Suprapubic skin (tissue), 4 donors: ENCODE measurements at regions not wholly inside any gene's neighbourhood (a gene's known extent, or its start where the extent isn't known, plus 50 kb on each side); places are given as distances from the start of the nearest gene placed in this dataset.
"Not testable (repeated sequence)": the region's sequence is repeated elsewhere in the genome, so short reads cannot be mapped to it uniquely, and the experiment has no call there.

Experiments
- EP300 ChIP-seq: sonication (generic); formaldehyde crosslinking; IDR thresholded peaks from one replicate; pipeline ENCODE4 v1.6.1; 2017; ENCODE audit warnings: antibody characterized with exemption
- POLR2A ChIP-seq, 2 donors: fragments of 450-650 bp; IDR thresholded peaks; one replicate each; pipeline ENCODE4 v1.6.1; 2017; ENCODE audit warnings: antibody characterized with exemption in 2 of 2, mild to moderate bottlenecking in 2 of 2, moderate library complexity in 2 of 2
- POLR2AphosphoS5 ChIP-seq, 3 donors: sonication (generic); formaldehyde crosslinking; IDR thresholded peaks; one replicate each; pipeline ENCODE4 v1.6.1; 2017; ENCODE audit warnings: antibody characterized with exemption in 3 of 3
- TF ChIP-seq, protein P1 (sequence below), 2 donors: fragments of 200-600 bp in 1 of 2; fragments of 450-650 bp in 1 of 2; sonication (generic) in 1 of 2; IDR thresholded peaks; one replicate each; pipeline ENCODE4 v1.5.1; 2016 to 2019; ENCODE audit warnings: antibody characterized with exemption in 2 of 2, mild to moderate bottlenecking in 1 of 2, moderate library complexity in 1 of 2

GRCh38 chr2:87424763-87425154, 323.1 kb upstream of the PLGLB2 start:
- TF ChIP-seq POLR2A (IDR thresholded peaks at IDR 0.05); POLR2AphosphoS5 (IDR thresholded peaks at IDR 0.05); EP300: not testable (repeated sequence)
- TF ChIP-seq, protein P1, sequence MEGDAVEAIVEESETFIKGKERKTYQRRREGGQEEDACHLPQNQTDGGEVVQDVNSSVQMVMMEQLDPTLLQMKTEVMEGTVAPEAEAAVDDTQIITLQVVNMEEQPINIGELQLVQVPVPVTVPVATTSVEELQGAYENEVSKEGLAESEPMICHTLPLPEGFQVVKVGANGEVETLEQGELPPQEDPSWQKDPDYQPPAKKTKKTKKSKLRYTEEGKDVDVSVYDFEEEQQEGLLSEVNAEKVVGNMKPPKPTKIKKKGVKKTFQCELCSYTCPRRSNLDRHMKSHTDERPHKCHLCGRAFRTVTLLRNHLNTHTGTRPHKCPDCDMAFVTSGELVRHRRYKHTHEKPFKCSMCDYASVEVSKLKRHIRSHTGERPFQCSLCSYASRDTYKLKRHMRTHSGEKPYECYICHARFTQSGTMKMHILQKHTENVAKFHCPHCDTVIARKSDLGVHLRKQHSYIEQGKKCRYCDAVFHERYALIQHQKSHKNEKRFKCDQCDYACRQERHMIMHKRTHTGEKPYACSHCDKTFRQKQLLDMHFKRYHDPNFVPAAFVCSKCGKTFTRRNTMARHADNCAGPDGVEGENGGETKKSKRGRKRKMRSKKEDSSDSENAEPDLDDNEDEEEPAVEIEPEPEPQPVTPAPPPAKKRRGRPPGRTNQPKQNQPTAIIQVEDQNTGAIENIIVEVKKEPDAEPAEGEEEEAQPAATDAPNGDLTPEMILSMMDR (IDR thresholded peaks at IDR 0.05): not testable (repeated sequence)
